Stimulated activated naive CD8-positive, alpha-beta T cell treated with anti-CD3 and anti-CD28 coated beads, Interleukin-15, Interleukin-2, amounts not matched to agents 100 U/mL and 50 U/mL, for 24 hours (primary cell): ENCODE measurements at regions not wholly inside any gene's neighbourhood (a gene's known extent, or its start where the extent isn't known, plus 50 kb on each side); places are given as distances from the start of the nearest gene placed in this dataset.
"Not testable (repeated sequence)": the region's sequence is repeated elsewhere in the genome, so short reads cannot be mapped to it uniquely, and the experiment has no call there.

Experiments used
- ATAC-seq: fragments of 150-1000 bp; cut with Tn5 transposase; one replicate; pipeline ENCODE4 v1.10.0; 2021
- DNase-seq: peaks from one replicate; pipeline ENCODE4 v3.0.0; 2021

GRCh38 chr9:86614871-86615849, 260.9 kb upstream of the TUT7 start:
- DNase-seq (peak; percentile 4), ATAC-seq (no peak)

GRCh38 chr9:86613943-86614342, 259.7 kb upstream of the TUT7 start:
- ATAC-seq (no peak), DNase-seq (no peak)

- not testable (repeated sequence) for DNase-seq, ATAC-seq
Measured at GRCh38 chr9:86611534-86611933, 257.3 kb upstream of the TUT7 start.

- ATAC-seq = no peak
- DNase-seq = no peak
Measured at GRCh38 chr9:86605303-86605702, 251.1 kb upstream of the TUT7 start.

- DNase-seq (no peak), ATAC-seq (no peak)
Measured at GRCh38 chr9:86604741-86605140, 250.5 kb upstream of the TUT7 start.

- DNase-seq (no peak), ATAC-seq (no peak)
Measured at GRCh38 chr9:86602715-86603114, 248.5 kb upstream of the TUT7 start.

- no peak for DNase-seq
- ATAC-seq = no peak
Measured at GRCh38 chr9:86601697-86602096, 247.5 kb upstream of the TUT7 start.

GRCh38 chr9:86600977-86601376, 246.8 kb upstream of the TUT7 start:
- DNase-seq (no peak), ATAC-seq (no peak)

GRCh38 chr9:86600291-86600690, 246.1 kb upstream of the TUT7 start:
- DNase-seq = no peak
- no peak for ATAC-seq

- ATAC-seq (no peak), DNase-seq (no peak)
Measured at GRCh38 chr9:86599561-86599960, 245.4 kb upstream of the TUT7 start.

- DNase-seq (no peak), ATAC-seq (no peak)
Measured at GRCh38 chr9:86598411-86599239, 244.4 kb upstream of the TUT7 start.

- ATAC-seq (no peak), DNase-seq (no peak)
Measured at GRCh38 chr9:86594724-86595123, 240.5 kb upstream of the TUT7 start.

GRCh38 chr9:86591472-86591871, 237.3 kb upstream of the TUT7 start:
- DNase-seq (no peak), ATAC-seq (no peak)

GRCh38 chr9:86589730-86590129, 235.5 kb upstream of the TUT7 start:
- no peak for ATAC-seq
- DNase-seq = no peak

- ATAC-seq = no peak
- no peak for DNase-seq
Measured at GRCh38 chr9:86589273-86589672, 235.1 kb upstream of the TUT7 start.

GRCh38 chr9:86586144-86586494, 231.9 kb upstream of the TUT7 start:
- ATAC-seq (no peak), DNase-seq (no peak)

GRCh38 chr9:86585422-86586143, 231.4 kb upstream of the TUT7 start:
- DNase-seq (no peak), ATAC-seq (no peak)

- ATAC-seq = no peak
- no peak for DNase-seq
Measured at GRCh38 chr9:86580688-86581087, 226.5 kb upstream of the TUT7 start.

- DNase-seq (no peak), ATAC-seq (no peak)
Measured at GRCh38 chr9:86578722-86579121, 224.5 kb upstream of the TUT7 start.

GRCh38 chr9:86577420-86578333, 223.5 kb upstream of the TUT7 start:
- ATAC-seq = no peak
- no peak for DNase-seq

- ATAC-seq = no peak
- DNase-seq = no peak
Measured at GRCh38 chr9:86575825-86576525, 221.8 kb upstream of the TUT7 start.
